ENCODE measurements at regions not wholly inside any gene's neighbourhood (a gene's known extent, or its start where the extent isn't known, plus 50 kb on each side); places are given as distances from the start of the nearest gene placed in this dataset.

DNA sequence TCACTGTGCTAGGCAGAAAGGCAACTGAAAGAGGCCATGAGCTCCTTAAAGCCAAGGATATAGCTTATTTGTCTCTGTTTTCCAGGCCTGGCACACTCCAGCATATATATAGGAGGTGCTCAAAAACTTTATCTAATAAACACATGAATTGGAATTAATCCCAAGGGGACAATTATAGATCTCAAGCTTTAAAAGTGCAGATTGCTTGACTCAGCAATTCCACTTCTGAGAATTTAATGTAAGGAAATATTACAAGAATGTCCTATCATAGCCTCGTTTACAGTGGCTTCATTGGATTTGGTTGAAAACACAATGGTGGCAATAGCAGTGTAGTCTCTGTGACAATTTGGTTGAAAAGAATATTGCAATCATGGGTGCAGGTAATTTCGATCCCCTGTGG lies 267.3 kb downstream of the SHQ1 start:
- no peaks in the 10 kb centered on the region for H3K9me3 Mint-ChIP-seq
- TF ChIP-seq, protein P1, sequence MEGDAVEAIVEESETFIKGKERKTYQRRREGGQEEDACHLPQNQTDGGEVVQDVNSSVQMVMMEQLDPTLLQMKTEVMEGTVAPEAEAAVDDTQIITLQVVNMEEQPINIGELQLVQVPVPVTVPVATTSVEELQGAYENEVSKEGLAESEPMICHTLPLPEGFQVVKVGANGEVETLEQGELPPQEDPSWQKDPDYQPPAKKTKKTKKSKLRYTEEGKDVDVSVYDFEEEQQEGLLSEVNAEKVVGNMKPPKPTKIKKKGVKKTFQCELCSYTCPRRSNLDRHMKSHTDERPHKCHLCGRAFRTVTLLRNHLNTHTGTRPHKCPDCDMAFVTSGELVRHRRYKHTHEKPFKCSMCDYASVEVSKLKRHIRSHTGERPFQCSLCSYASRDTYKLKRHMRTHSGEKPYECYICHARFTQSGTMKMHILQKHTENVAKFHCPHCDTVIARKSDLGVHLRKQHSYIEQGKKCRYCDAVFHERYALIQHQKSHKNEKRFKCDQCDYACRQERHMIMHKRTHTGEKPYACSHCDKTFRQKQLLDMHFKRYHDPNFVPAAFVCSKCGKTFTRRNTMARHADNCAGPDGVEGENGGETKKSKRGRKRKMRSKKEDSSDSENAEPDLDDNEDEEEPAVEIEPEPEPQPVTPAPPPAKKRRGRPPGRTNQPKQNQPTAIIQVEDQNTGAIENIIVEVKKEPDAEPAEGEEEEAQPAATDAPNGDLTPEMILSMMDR (IDR thresholded peaks at IDR 0.05), result no peak
- no peaks in the 10 kb centered on the region for H3K36me3 Mint-ChIP-seq
- 75% methylated on average over 1 of the region's 2 CpGs for WGBS (ENCODE audit: insufficient coverage)
- Histone ChIP-seq H3K27ac (ENCODE audit: low read depth in 1 of 2, low read length in 2 of 2) (no peak overlapping the region), H3K9me3 (replicated peaks in 1 of 2; ENCODE audit: control insufficient read depth in 1 of 2, insufficient read depth in 1 of 2, low read length in 2 of 2) (no peaks in the 10 kb centered on the region), H3K4me1 (ENCODE audit: control insufficient read depth in 1 of 2, insufficient read depth in 2 of 2, low read length in 2 of 2) (peaks cover 3 to 4% of the 10 kb centered on the region in 2 donors), H3K36me3 (replicated peaks in 1 of 2; ENCODE audit: control insufficient read depth in 1 of 2, insufficient read depth in 2 of 2, low read length in 2 of 2) (no peaks in the 10 kb centered on the region), H4K20me1 (ENCODE audit: insufficient read depth, low read length) (no peaks in the 10 kb centered on the region), H2AFZ (ENCODE audit: insufficient read depth, low read depth, low read length, poor library complexity, severe bottlenecking) (no peak overlapping the region), H3K79me2 (ENCODE audit: insufficient read depth, low read length) (no peaks in the 10 kb centered on the region), H3K4me3 (replicated peaks in 1 of 3; ENCODE audit: low read depth in 2 of 3, low read length in 3 of 3) (no peak overlapping the region), H3K9ac (ENCODE audit: insufficient read depth, low read length, poor library complexity, severe bottlenecking) (no peak overlapping the region), H3K27me3 (ENCODE audit: control insufficient read depth in 2 of 2, insufficient read depth in 2 of 2, low read length in 2 of 2) (no peaks in the 10 kb centered on the region), H3K4me2 (replicated peaks; ENCODE audit: extremely low read depth, low read length, poor library complexity, severe bottlenecking) (no peak overlapping the region)
- H3K4me3 Mint-ChIP-seq, result no peak overlapping the region
- H3K27me3 Mint-ChIP-seq (ENCODE audit: low read depth in 3 of 3), result peaks cover 1 to 2% (median 2%) of the 10 kb centered on the region in 3 donors
- peaks cover 9% of the 10 kb centered on the region for H3K4me1 Mint-ChIP-seq
- no peak overlapping the region for H3K27ac Mint-ChIP-seq
- intact Hi-C loops (cut with micrococcal nuclease), result no loop called here
- no peak for DNase-seq

DNA sequence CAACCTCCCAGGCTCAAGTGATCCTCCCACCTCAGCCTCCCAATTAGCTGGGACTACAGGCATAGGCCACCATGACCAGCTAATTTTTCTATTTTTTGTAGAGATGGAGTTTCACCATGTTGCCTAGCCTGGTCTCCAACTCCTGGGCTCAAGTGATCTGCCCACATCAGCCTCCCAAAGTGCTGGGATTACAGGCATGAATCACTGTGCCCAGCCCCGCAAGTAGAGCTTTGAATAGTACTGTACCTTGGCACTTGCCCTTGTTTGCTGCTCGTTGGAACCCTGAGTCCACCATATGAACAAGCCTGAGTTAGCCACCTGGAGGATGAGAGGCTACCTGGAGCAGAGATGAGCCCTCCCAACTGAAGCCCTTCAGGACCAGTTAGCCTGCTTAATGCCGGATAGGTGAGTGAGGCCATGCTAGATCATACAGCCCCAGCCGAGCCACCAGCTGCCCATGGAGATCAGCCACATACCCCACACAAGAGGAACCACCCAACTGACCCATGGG lies 267.9 kb downstream of the SHQ1 start:
- Mint-ChIP-seq H3K27ac (no peak overlapping the region), H3K4me3 (no peak overlapping the region), H3K9me3 (no peaks in the 10 kb centered on the region), H3K27me3 (ENCODE audit: low read depth in 3 of 3) (peaks cover 1 to 2% (median 2%) of the 10 kb centered on the region in 3 donors), H3K36me3 (no peaks in the 10 kb centered on the region), H3K4me1 (peaks cover 9% of the 10 kb centered on the region)
- Histone ChIP-seq H3K4me2 (replicated peaks; ENCODE audit: extremely low read depth, low read length, poor library complexity, severe bottlenecking) (no peak overlapping the region), H2AFZ (ENCODE audit: insufficient read depth, low read depth, low read length, poor library complexity, severe bottlenecking) (no peak overlapping the region), H3K79me2 (ENCODE audit: insufficient read depth, low read length) (no peaks in the 10 kb centered on the region), H3K27me3 (ENCODE audit: control insufficient read depth in 2 of 2, insufficient read depth in 2 of 2, low read length in 2 of 2) (no peaks in the 10 kb centered on the region), H4K20me1 (ENCODE audit: insufficient read depth, low read length) (no peaks in the 10 kb centered on the region), H3K9me3 (replicated peaks in 1 of 2; ENCODE audit: control insufficient read depth in 1 of 2, insufficient read depth in 1 of 2, low read length in 2 of 2) (no peaks in the 10 kb centered on the region), H3K27ac (ENCODE audit: low read depth in 1 of 2, low read length in 2 of 2) (no peak overlapping the region), H3K4me1 (ENCODE audit: control insufficient read depth in 1 of 2, insufficient read depth in 2 of 2, low read length in 2 of 2) (peaks cover 3 to 4% of the 10 kb centered on the region in 2 donors), H3K9ac (ENCODE audit: insufficient read depth, low read length, poor library complexity, severe bottlenecking) (no peak overlapping the region), H3K36me3 (replicated peaks in 1 of 2; ENCODE audit: control insufficient read depth in 1 of 2, insufficient read depth in 2 of 2, low read length in 2 of 2) (no peaks in the 10 kb centered on the region), H3K4me3 (replicated peaks in 1 of 3; ENCODE audit: low read depth in 2 of 3, low read length in 3 of 3) (no peak overlapping the region)
- TF ChIP-seq, protein P1 (IDR thresholded peaks at IDR 0.05), result no peak
- 100% methylated on average over 2 of the region's 4 CpGs for WGBS (ENCODE audit: insufficient coverage)
- DNase-seq, result no peak
- intact Hi-C loops (cut with micrococcal nuclease), result no loop called here
